A673 (cell line): ENCODE measurements at regions not wholly inside any gene's neighbourhood (a gene's known extent, or its start where the extent isn't known, plus 50 kb on each side); places are given as distances from the start of the nearest gene placed in this dataset.

ENCODE experiments used
- BruUV-seq: library from RNA; stranded (reverse); fragments of 400-500 nt; replicated peaks from 2 replicates; lab custom pipeline; 2021; lab: Mats Ljungman, UMichigan
- CTCF ChIA-PET: fragments of 300-600 bp; sonication (Branson Sonifier 250); formaldehyde crosslinking; loops from one replicate; lab custom pipeline; 2022; ENCODE audit warnings: antibody characterized with exemption; lab: Charles Lee
- POLR2A ChIA-PET: fragments of 300-600 bp; sonication (Branson Sonifier 250); formaldehyde crosslinking; loops from one replicate; lab custom pipeline; 2022; ENCODE audit warnings: antibody characterized with exemption; ENCODE audit not compliant: low non-redundant PET; lab: Charles Lee
- DNase-seq: peaks from one replicate; pipeline ENCODE4 v3.0.0-alpha.2; 2015; ENCODE audit warnings: low spot score
- H3K27ac ChIP-seq: fragments of 200-600 bp; sonication (generic); 2 replicates; pipeline ENCODE4 v1.5.1; 2016; ENCODE audit warnings: mixed run types, low read depth, mild to moderate bottlenecking, mixed read lengths, antibody characterized with exemption, low read length; ENCODE audit not compliant: poor library complexity, severe bottlenecking
- H3K27me3 ChIP-seq: fragments of 200-600 bp; sonication (generic); replicated peaks from 2 replicates; pipeline ENCODE4 v1.6.1; 2017; ENCODE audit warnings: mixed run types, low read depth, mild to moderate bottlenecking, mixed read lengths, antibody characterized with exemption, low read length; ENCODE audit not compliant: insufficient read depth, poor library complexity
- H3K36me3 ChIP-seq: fragments of 200-600 bp; sonication (generic); 2 replicates; pipeline ENCODE4 v1.6.1; 2016; ENCODE audit warnings: mixed run types, mild to moderate bottlenecking, mixed read lengths, antibody characterized with exemption, low read length; ENCODE audit not compliant: insufficient read depth, poor library complexity, severe bottlenecking
- H3K4me1 ChIP-seq: fragments of 200-600 bp; sonication (generic); 2 replicates; pipeline ENCODE4 v1.6.1; 2017; ENCODE audit warnings: mixed run types, mild to moderate bottlenecking, mixed read lengths, antibody characterized with exemption, low read length; ENCODE audit not compliant: insufficient read depth, poor library complexity, severe bottlenecking
- H3K4me3 ChIP-seq: fragments of 200-600 bp; sonication (generic); 2 replicates; pipeline ENCODE4 v1.5.1; 2016; ENCODE audit warnings: low read depth, mixed run types, mild to moderate bottlenecking, mixed read lengths, low read length; ENCODE audit not compliant: poor library complexity, severe bottlenecking
- H3K9me3 ChIP-seq: fragments of 200-600 bp; sonication (generic); 2 replicates; pipeline ENCODE4 v1.6.1; 2016; ENCODE audit warnings: mixed run types, low read depth, mild to moderate bottlenecking, mixed read lengths, antibody characterized with exemption, low read length; ENCODE audit not compliant: poor library complexity, severe bottlenecking
- EZH2 ChIP-seq: fragments of 200-600 bp; sonication (generic); IDR thresholded peaks from 2 replicates; pipeline ENCODE4 v1.6.1; 2017; ENCODE audit warnings: borderline replicate concordance, low read depth, mild to moderate bottlenecking, mixed read lengths, antibody characterized with exemption, low read length; ENCODE audit not compliant: poor library complexity, severe bottlenecking
- intact Hi-C: fragments of 100-400 bp; cut with micrococcal nuclease; formaldehyde crosslinking; loops from one replicate; pipeline ENCODE4 v1.10.0; 2022; ENCODE audit not compliant: unreplicated experiment
- TF ChIP-seq, protein P1 (sequence below): fragments of 300-800, 200-600 bp; sonication (generic); conservative IDR thresholded peaks from 2 replicates; pipeline ENCODE4 v1.5.1; 2017; ENCODE audit warnings: low read depth, mild to moderate bottlenecking, antibody characterized with exemption, low read length, moderate library complexity, mixed read lengths

DNA sequence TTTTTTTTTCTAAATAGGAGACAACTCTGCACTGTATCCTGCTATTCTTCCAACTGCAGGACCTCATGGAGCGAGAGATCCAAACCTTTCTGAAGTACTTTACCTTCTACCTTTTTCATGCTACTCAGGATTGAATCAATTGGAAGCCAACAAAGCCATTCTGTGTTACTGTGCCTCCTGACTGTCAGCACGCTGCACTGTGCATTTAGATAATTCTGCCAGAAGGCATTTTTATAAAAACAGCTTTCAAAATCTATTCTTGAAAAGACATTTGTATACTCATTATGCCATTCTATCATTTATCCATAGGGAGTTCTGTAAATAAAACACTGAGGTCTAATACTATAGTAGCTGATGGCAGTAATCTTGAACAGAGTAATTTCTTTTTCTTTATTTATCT, 142.8 kb downstream of the SLIT2 start:
- Histone ChIP-seq H3K4me1 (peaks cover 18% of the 10 kb centered on the region), H3K4me3 (no peak overlapping the region), H3K27ac (no peak overlapping the region), H3K27me3 (no peaks in the 10 kb centered on the region), H3K9me3 (no peaks in the 10 kb centered on the region), H3K36me3 (no peaks in the 10 kb centered on the region)
- no TSS peak for BruUV-seq
- DNase-seq = no peak
- ChIA-PET CTCF (no interaction called here), POLR2A (no interaction called here)
- intact Hi-C loops = no loop called here
- no peak for TF ChIP-seq EZH2
- TF ChIP-seq, protein P1, sequence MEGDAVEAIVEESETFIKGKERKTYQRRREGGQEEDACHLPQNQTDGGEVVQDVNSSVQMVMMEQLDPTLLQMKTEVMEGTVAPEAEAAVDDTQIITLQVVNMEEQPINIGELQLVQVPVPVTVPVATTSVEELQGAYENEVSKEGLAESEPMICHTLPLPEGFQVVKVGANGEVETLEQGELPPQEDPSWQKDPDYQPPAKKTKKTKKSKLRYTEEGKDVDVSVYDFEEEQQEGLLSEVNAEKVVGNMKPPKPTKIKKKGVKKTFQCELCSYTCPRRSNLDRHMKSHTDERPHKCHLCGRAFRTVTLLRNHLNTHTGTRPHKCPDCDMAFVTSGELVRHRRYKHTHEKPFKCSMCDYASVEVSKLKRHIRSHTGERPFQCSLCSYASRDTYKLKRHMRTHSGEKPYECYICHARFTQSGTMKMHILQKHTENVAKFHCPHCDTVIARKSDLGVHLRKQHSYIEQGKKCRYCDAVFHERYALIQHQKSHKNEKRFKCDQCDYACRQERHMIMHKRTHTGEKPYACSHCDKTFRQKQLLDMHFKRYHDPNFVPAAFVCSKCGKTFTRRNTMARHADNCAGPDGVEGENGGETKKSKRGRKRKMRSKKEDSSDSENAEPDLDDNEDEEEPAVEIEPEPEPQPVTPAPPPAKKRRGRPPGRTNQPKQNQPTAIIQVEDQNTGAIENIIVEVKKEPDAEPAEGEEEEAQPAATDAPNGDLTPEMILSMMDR = no peak

DNA sequence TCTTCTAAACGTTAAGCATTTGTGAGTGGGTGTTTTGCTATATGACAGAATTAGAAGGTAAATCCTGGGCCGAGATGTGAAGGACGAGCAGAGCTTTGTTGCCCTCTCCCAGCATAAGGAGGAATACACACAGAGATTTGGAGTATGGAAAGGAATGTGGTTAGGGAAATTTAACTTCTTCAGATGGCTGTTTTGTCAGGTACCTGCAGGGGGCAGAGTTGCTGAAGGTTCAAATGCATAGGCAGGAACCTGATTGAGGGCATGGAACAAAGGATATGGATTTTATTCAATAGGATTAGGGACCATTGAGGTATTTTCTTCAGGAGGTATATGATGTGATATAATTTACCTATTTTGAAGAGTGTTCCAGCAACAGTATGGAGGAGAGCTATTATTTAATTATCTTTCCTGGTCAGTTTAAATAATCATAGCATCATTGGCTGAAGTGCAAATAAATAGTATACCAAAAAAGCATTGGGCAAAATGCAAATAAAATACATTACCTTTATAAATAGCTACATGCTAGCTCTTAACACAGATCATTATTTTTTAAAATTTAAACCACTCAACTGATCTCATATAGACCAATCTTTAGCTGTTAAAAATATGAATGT, 143.6 kb downstream of the SLIT2 start:
- H3K36me3 ChIP-seq = no peaks in the 10 kb centered on the region
- peaks cover 18% of the 10 kb centered on the region for H3K4me1 ChIP-seq
- H3K27ac ChIP-seq = no peak overlapping the region
- peak; percentile 74 for DNase-seq
- H3K27me3 ChIP-seq = no peaks in the 10 kb centered on the region
- H3K4me3 ChIP-seq = no peak overlapping the region
- intact Hi-C loops = no loop called here
- TF ChIP-seq, protein P1 = peak; percentile 87
- TF ChIP-seq EZH2 = no peak
- ChIA-PET CTCF (no interaction called here), POLR2A (interaction anchor here (0.5 kb wide), 1 partner anchor 113 kb away, joined by 4 read pairs; no protein-coding TSS in a partner anchor)
- BruUV-seq = no TSS peak
- no peaks in the 10 kb centered on the region for H3K9me3 ChIP-seq

DNA sequence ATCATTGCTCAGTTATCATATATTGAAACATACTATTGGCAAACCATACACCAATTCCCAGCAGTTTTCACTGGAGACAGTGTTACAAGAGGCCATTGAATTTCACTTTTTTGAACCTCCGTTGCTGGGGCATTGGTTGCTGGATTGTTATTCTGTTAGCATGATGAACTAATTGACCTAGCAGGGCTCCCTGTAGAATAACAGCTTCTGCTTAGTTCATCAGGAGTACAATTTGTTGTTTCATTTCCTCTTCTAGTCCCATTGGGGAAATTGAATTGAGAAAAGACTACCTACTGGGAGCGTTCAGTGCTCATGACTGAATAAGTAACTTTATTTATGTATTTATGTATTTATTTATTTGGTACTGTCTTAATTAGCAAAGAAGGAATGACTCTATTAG, 151.6 kb downstream of the SLIT2 start:
- TF ChIP-seq, protein P1 = no peak
- TF ChIP-seq EZH2 = no peak
- no peak for DNase-seq
- Histone ChIP-seq H3K27me3 (no peaks in the 10 kb centered on the region), H3K36me3 (no peaks in the 10 kb centered on the region), H3K4me1 (peaks cover 17% of the 10 kb centered on the region), H3K27ac (no peak overlapping the region), H3K4me3 (no peak overlapping the region), H3K9me3 (no peaks in the 10 kb centered on the region)
- intact Hi-C loops = no loop called here
- ChIA-PET POLR2A (no interaction called here), CTCF (no interaction called here)
- no TSS peak for BruUV-seq
